Gastroesophageal sphincter (tissue), 3 donors: ENCODE measurements at regions not wholly inside any gene's neighbourhood (a gene's known extent, or its start where the extent isn't known, plus 50 kb on each side); places are given as distances from the start of the nearest gene placed in this dataset.

Source experiments
- EP300 ChIP-seq: sonication (generic); formaldehyde crosslinking; IDR thresholded peaks from one replicate; pipeline ENCODE4 v1.6.1; 2017; ENCODE audit warnings: antibody characterized with exemption, mild to moderate bottlenecking
- POLR2A ChIP-seq, 2 donors: fragments of 450-650 bp; IDR thresholded peaks; one replicate each; pipeline ENCODE4 v1.6.1; 2017; ENCODE audit warnings: antibody characterized with exemption in 2 of 2, mild to moderate bottlenecking in 2 of 2, moderate library complexity in 1 of 2
- POLR2AphosphoS5 ChIP-seq: sonication (generic); formaldehyde crosslinking; IDR thresholded peaks from one replicate; pipeline ENCODE4 v1.6.1; 2017; ENCODE audit warnings: antibody characterized with exemption
- TF ChIP-seq, protein P1 (sequence below), 4 experiments: fragments of 200-600 bp in 2 of 4; fragments of 450-650 bp in 2 of 4; sonication (generic) in 1 of 4; IDR thresholded peaks; one replicate each; pipeline ENCODE4 v1.5.1; 2017 to 2019; ENCODE audit warnings: antibody characterized with exemption in 4 of 4, mild to moderate bottlenecking in 2 of 4, moderate library complexity in 2 of 4

DNA sequence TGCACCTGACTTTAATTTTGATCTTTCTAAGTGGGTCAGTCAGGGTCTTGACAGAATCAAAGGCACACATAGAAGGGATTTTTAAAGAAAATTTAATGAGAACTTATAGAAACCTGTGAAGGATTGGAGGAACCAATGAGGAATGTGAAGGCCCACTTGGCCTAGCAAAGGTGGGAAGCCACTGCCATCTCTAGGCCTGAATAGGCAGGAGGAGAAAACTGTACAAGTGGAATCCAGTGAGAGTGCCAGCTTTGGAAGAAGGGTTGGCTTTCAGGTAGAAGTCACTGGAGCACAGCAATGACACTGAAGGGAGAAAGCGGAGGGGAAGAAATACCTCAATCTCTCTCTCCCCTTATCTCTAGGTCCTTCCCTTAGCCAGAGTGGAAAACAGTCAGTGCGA, 380.7 kb upstream of the KCNMB2 start:
- TF ChIP-seq, protein P1, sequence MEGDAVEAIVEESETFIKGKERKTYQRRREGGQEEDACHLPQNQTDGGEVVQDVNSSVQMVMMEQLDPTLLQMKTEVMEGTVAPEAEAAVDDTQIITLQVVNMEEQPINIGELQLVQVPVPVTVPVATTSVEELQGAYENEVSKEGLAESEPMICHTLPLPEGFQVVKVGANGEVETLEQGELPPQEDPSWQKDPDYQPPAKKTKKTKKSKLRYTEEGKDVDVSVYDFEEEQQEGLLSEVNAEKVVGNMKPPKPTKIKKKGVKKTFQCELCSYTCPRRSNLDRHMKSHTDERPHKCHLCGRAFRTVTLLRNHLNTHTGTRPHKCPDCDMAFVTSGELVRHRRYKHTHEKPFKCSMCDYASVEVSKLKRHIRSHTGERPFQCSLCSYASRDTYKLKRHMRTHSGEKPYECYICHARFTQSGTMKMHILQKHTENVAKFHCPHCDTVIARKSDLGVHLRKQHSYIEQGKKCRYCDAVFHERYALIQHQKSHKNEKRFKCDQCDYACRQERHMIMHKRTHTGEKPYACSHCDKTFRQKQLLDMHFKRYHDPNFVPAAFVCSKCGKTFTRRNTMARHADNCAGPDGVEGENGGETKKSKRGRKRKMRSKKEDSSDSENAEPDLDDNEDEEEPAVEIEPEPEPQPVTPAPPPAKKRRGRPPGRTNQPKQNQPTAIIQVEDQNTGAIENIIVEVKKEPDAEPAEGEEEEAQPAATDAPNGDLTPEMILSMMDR (IDR thresholded peaks at IDR 0.05) = no peak
- TF ChIP-seq EP300 (no peak), POLR2AphosphoS5 (no peak), POLR2A (IDR thresholded peaks at IDR 0.05) (no peak)
